ENCODE measurements at regions not wholly inside any gene's neighbourhood (a gene's known extent, or its start where the extent isn't known, plus 50 kb on each side); places are given as distances from the start of the nearest gene placed in this dataset.

DNA sequence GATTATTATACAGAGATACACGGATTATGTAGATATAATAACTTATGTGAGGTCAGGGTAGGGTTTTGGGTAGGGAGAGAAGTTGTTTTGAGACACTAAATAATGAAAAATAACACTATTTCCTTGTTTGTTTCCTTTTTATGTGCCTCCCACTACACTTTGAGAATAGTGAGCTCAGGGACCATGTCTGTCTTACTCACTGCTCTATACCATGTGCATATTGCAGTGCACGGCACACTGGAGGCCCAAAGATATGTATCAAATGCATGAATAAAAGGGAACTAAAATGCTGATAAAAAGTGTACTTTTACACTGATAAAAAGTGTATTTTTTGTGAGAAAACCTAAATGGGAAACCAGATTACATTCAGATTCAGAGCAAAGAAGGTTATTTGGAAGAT, 151.4 kb upstream of the NABP1 start:
- TF ChIP-seq EZH2phosphoT487 (IDR thresholded peaks at IDR 0.05) (no peak), EZH2 (IDR thresholded peaks at IDR 0.05) (no peak)
- TF ChIP-seq, protein P1, sequence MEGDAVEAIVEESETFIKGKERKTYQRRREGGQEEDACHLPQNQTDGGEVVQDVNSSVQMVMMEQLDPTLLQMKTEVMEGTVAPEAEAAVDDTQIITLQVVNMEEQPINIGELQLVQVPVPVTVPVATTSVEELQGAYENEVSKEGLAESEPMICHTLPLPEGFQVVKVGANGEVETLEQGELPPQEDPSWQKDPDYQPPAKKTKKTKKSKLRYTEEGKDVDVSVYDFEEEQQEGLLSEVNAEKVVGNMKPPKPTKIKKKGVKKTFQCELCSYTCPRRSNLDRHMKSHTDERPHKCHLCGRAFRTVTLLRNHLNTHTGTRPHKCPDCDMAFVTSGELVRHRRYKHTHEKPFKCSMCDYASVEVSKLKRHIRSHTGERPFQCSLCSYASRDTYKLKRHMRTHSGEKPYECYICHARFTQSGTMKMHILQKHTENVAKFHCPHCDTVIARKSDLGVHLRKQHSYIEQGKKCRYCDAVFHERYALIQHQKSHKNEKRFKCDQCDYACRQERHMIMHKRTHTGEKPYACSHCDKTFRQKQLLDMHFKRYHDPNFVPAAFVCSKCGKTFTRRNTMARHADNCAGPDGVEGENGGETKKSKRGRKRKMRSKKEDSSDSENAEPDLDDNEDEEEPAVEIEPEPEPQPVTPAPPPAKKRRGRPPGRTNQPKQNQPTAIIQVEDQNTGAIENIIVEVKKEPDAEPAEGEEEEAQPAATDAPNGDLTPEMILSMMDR (IDR thresholded peaks at IDR 0.05), result no peak

Measured in neural progenitor cell (in vitro differentiated cells).